Neural cell (in vitro differentiated cells): ENCODE measurements at regions not wholly inside any gene's neighbourhood (a gene's known extent, or its start where the extent isn't known, plus 50 kb on each side); places are given as distances from the start of the nearest gene placed in this dataset.

Experiments
- RAD21 ChIP-seq: fragments of 450-650 bp; conservative IDR thresholded peaks from 2 replicates; pipeline ENCODE4 v1.6.1; 2014; ENCODE audit warnings: antibody characterized with exemption, mild to moderate bottlenecking, moderate library complexity
- SMC3 ChIP-seq: fragments of 450-650 bp; conservative IDR thresholded peaks from 2 replicates; pipeline ENCODE4 v1.6.1; 2014; ENCODE audit warnings: antibody characterized with exemption, mild to moderate bottlenecking, moderate library complexity; ENCODE audit not compliant: poor library complexity
- TF ChIP-seq, protein P1 (sequence below): fragments of 450-650 bp; IDR thresholded peaks from 2 replicates; pipeline ENCODE4 v1.5.1; 2014; ENCODE audit warnings: antibody characterized with exemption, mild to moderate bottlenecking, moderate library complexity; ENCODE audit not compliant: poor library complexity, severe bottlenecking

GRCh38 chrX:122238801-122239200 lies 945.3 kb upstream of the GRIA3 start:
- TF ChIP-seq, protein P1, sequence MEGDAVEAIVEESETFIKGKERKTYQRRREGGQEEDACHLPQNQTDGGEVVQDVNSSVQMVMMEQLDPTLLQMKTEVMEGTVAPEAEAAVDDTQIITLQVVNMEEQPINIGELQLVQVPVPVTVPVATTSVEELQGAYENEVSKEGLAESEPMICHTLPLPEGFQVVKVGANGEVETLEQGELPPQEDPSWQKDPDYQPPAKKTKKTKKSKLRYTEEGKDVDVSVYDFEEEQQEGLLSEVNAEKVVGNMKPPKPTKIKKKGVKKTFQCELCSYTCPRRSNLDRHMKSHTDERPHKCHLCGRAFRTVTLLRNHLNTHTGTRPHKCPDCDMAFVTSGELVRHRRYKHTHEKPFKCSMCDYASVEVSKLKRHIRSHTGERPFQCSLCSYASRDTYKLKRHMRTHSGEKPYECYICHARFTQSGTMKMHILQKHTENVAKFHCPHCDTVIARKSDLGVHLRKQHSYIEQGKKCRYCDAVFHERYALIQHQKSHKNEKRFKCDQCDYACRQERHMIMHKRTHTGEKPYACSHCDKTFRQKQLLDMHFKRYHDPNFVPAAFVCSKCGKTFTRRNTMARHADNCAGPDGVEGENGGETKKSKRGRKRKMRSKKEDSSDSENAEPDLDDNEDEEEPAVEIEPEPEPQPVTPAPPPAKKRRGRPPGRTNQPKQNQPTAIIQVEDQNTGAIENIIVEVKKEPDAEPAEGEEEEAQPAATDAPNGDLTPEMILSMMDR, result no peak
- TF ChIP-seq RAD21 (no peak), SMC3 (no peak)
